Neural progenitor cell (in vitro differentiated cells): ENCODE measurements at regions not wholly inside any gene's neighbourhood (a gene's known extent, or its start where the extent isn't known, plus 50 kb on each side); places are given as distances from the start of the nearest gene placed in this dataset.
"Not testable (repeated sequence)": the region's sequence is repeated elsewhere in the genome, so short reads cannot be mapped to it uniquely, and the experiment has no call there.

ENCODE experiments used
- EZH2 ChIP-seq: fragments of 200-600 bp; sonication (generic); IDR thresholded peaks from 2 replicates; pipeline ENCODE4 v1.6.1; 2017; ENCODE audit warnings: antibody characterized with exemption, mild to moderate bottlenecking, moderate library complexity
- TF ChIP-seq, protein P1 (sequence below): fragments of 200-600 bp; sonication (generic); IDR thresholded peaks from 2 replicates; pipeline ENCODE4 v1.5.1; 2017; ENCODE audit warnings: antibody characterized with exemption, mild to moderate bottlenecking

DNA sequence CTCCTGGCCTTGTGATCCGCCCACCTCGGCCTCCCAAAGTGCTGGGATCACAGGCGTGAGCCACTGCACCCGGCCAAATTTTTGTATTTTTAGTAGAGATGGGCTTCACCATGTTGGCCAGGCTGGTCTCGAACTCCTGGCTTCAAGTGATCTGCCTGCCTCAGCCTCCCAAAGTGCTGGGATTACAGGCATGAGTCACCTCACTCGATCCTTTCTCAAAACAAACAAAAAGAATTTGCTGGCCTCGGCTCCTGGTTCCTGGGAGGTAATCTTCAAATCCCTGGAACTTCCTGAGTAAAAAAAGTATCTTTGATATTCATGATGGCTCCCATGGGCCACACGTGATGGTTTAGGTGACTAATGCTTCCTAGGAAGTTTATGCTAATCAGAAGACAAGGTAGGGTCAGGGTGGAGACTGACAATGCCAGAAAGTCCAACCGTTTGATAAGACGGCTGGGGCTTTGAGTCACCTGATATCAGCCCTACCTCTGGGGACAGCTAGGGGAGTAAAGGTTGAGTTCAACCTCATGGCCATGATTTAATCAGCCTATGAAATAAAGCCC is 113.1 kb upstream of the NEK6 start:
- TF ChIP-seq, protein P1, sequence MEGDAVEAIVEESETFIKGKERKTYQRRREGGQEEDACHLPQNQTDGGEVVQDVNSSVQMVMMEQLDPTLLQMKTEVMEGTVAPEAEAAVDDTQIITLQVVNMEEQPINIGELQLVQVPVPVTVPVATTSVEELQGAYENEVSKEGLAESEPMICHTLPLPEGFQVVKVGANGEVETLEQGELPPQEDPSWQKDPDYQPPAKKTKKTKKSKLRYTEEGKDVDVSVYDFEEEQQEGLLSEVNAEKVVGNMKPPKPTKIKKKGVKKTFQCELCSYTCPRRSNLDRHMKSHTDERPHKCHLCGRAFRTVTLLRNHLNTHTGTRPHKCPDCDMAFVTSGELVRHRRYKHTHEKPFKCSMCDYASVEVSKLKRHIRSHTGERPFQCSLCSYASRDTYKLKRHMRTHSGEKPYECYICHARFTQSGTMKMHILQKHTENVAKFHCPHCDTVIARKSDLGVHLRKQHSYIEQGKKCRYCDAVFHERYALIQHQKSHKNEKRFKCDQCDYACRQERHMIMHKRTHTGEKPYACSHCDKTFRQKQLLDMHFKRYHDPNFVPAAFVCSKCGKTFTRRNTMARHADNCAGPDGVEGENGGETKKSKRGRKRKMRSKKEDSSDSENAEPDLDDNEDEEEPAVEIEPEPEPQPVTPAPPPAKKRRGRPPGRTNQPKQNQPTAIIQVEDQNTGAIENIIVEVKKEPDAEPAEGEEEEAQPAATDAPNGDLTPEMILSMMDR = not testable (repeated sequence)
- TF ChIP-seq EZH2 = not testable (repeated sequence)
